ENCODE measurements at regions not wholly inside any gene's neighbourhood (a gene's known extent, or its start where the extent isn't known, plus 50 kb on each side); places are given as distances from the start of the nearest gene placed in this dataset.

GRCh38 chr3:33991673-33992072, 193.2 kb downstream of the PDCD6IP start:
- no peak for TF ChIP-seq POLR2A (IDR thresholded peaks at IDR 0.05; ENCODE audit: low read length)
- TF ChIP-seq GATA1 (IDR thresholded peaks at IDR 0.05; ENCODE audit: low read depth, low read length) = no peak
